Panc1 (cell line): ENCODE measurements at regions not wholly inside any gene's neighbourhood (a gene's known extent, or its start where the extent isn't known, plus 50 kb on each side); places are given as distances from the start of the nearest gene placed in this dataset.

Experiments
- CTCF ChIP-seq: fragments of 450-650 bp; IDR thresholded peaks from 2 replicates; pipeline ENCODE4 v1.5.1; 2017; ENCODE audit warnings: mild to moderate bottlenecking
- POLR2AphosphoS5 ChIP-seq: IDR thresholded peaks from 2 replicates; pipeline ENCODE4 v1.6.1; 2012; ENCODE audit warnings: mild to moderate bottlenecking, low read depth, low read length, moderate library complexity
- REST ChIP-seq, 2 experiments: IDR thresholded peaks; 2 replicates each; pipeline ENCODE4 v1.6.1; 2011 to 2012; ENCODE audit warnings: low read depth in 2 of 2, control low read depth in 1 of 2, low read length in 1 of 2, mild to moderate bottlenecking in 1 of 2, moderate library complexity in 1 of 2; ENCODE audit not compliant: insufficient read depth in 1 of 2
- SIN3A ChIP-seq: IDR thresholded peaks from 2 replicates; pipeline ENCODE4 v1.6.1; 2012; ENCODE audit warnings: low read depth, mild to moderate bottlenecking, low read length, moderate library complexity, borderline replicate concordance; ENCODE audit not compliant: insufficient read depth

- TF ChIP-seq CTCF (no peak), POLR2AphosphoS5 (no peak), REST (IDR thresholded peaks at IDR 0.05; ENCODE audit: insufficient read depth in 1 of 2, low read depth in 2 of 2, low read length in 1 of 2) (no peak), SIN3A (no peak)
Measured at GRCh38 chr12:103012884-103013283, 55.4 kb downstream of the ASCL1 start.
